Stimulated activated memory B cell treated with anti-CD40 and anti-IgM and Interleukin-4, amounts not matched to agents 10 μg/mL and 1 μg/mL and 100 μg/mL, for 72 hours (primary cell): ENCODE measurements at regions not wholly inside any gene's neighbourhood (a gene's known extent, or its start where the extent isn't known, plus 50 kb on each side); places are given as distances from the start of the nearest gene placed in this dataset.

ENCODE experiments used
- ATAC-seq: fragments of 150-1000 bp; cut with Tn5 transposase; 2 replicates; pipeline ENCODE4 v1.10.0; 2021
- H3K27ac Mint-ChIP-seq: one replicate; pipeline ENCODE4 v1.8.0; 2022; ENCODE audit warnings: mild to moderate bottlenecking, mixed read lengths
- H3K27me3 Mint-ChIP-seq: one replicate; pipeline ENCODE4 v1.8.0; 2022; ENCODE audit warnings: mixed read lengths
- H3K36me3 Mint-ChIP-seq: one replicate; pipeline ENCODE4 v1.8.0; 2022; ENCODE audit warnings: mixed read lengths
- H3K4me1 Mint-ChIP-seq: one replicate; pipeline ENCODE4 v1.8.0; 2022; ENCODE audit warnings: mixed read lengths
- H3K4me3 Mint-ChIP-seq: one replicate; pipeline ENCODE4 v1.8.0; 2022; ENCODE audit warnings: mild to moderate bottlenecking, moderate library complexity, mixed read lengths
- H3K9me3 Mint-ChIP-seq: one replicate; pipeline ENCODE4 v1.8.0; 2022; ENCODE audit warnings: mixed read lengths

DNA sequence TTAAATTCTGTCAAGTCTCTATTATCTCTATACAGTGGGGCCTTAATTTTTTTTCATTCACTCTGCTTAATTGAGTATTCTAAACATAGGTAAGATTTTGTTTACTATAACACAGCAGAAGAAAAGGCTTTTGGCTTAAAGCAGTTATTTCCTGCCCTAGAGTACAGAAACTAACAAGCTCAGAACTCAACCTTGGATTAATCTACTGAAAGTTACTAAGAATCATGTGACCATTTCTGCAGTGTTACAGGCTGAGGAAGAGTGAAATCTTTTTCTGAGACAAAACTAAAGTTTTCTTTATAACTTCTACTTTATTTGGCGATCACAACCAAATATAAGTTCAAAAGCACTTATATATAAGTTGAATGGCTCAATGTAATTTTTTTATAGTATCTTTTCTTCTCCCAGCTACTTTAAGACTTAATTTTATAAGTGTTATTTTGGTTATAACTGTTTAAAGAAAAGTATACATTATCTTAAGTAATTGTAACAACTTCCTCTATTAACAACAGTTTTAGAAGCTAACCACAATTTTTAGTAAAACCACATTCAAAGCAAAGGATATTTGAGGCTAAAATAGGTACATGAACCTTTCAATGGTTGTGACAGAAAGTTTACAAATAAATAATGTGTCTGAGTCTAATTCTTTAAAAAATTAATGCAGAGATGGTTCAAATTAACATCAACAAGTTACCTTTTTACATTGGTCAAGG lies 240.6 kb upstream of the NAALADL2 start:
- no peak for ATAC-seq
- Mint-ChIP-seq H3K36me3 (no peaks in the 10 kb centered on the region), H3K9me3 (no peaks in the 10 kb centered on the region), H3K4me3 (no peak overlapping the region), H3K4me1 (no peaks in the 10 kb centered on the region), H3K27me3 (no peaks in the 10 kb centered on the region), H3K27ac (no peak overlapping the region)

DNA sequence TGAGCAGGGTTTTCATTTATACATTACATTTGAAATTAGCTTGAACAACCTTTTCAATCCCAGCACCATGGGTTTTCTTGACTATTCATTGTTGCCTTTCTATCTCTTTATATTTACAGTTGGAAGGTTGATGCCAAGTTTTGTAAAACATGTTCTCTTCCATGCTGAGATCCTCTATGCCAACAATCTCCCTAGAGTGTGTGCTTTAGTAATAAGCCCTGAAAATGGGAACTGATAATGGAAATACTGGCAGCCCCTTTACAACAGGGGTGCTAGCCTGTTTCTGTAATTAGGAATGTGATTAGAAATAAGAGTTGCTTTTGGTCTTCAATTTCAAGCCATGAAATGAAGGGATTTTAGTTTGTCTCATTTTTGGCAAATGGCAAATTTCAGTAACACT lies 239.9 kb upstream of the NAALADL2 start:
- no peaks in the 10 kb centered on the region for H3K9me3 Mint-ChIP-seq
- no peak overlapping the region for H3K27ac Mint-ChIP-seq
- H3K27me3 Mint-ChIP-seq = no peaks in the 10 kb centered on the region
- no peak overlapping the region for H3K4me3 Mint-ChIP-seq
- ATAC-seq = no peak
- no peaks in the 10 kb centered on the region for H3K36me3 Mint-ChIP-seq
- no peaks in the 10 kb centered on the region for H3K4me1 Mint-ChIP-seq

DNA sequence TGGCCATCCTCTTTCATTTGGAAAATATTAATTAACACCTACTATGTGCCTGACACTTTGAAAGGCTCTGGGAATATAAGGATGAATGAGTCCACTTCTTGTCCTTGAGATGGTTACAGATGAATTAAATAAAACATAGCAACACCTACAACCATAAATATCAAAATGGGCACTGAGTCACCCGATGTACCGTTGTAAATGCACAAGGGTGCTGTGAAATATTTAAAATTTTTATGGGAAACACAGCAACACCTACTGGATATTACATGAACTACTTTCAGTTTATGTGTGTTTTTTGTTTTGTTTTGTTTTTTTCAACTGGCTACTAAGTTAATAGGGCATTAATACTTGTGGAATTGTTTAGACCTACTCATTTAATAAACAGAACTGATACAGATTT lies 239.0 kb upstream of the NAALADL2 start:
- Mint-ChIP-seq H3K27me3 (no peaks in the 10 kb centered on the region), H3K4me1 (no peaks in the 10 kb centered on the region), H3K4me3 (no peak overlapping the region), H3K27ac (no peak overlapping the region), H3K36me3 (no peaks in the 10 kb centered on the region), H3K9me3 (no peaks in the 10 kb centered on the region)
- no peak for ATAC-seq

DNA sequence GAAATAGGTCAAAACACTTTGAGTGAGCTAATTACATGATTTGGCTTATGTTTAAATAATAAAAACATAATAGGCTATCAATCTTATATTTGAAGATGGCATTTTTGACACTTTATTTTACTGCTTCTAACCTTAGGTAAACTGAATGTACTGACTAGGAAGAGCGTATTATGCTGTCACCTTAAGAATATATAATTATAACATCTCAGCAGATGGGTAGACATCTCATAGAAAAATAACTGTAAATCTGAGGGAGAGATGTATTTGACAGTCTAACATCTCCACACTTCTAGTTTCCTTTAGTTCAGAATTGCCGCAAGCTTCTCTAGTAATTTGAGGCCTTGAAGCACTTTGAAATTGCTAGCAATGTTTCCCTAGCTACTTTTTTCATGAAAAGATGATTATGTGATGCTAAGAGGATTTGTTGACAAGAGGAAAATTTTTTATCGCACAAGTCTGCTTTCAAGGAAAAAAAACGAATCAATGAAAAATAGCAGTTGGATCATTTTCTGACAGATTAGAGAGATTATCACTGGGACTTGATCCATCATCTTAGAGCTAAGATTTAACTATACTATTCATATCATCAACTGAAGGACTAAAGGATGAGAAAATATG lies 238.2 kb upstream of the NAALADL2 start:
- Mint-ChIP-seq H3K27me3 (no peaks in the 10 kb centered on the region), H3K36me3 (no peaks in the 10 kb centered on the region), H3K4me1 (no peaks in the 10 kb centered on the region), H3K27ac (no peak overlapping the region), H3K9me3 (no peaks in the 10 kb centered on the region), H3K4me3 (no peak overlapping the region)
- no peak for ATAC-seq

DNA sequence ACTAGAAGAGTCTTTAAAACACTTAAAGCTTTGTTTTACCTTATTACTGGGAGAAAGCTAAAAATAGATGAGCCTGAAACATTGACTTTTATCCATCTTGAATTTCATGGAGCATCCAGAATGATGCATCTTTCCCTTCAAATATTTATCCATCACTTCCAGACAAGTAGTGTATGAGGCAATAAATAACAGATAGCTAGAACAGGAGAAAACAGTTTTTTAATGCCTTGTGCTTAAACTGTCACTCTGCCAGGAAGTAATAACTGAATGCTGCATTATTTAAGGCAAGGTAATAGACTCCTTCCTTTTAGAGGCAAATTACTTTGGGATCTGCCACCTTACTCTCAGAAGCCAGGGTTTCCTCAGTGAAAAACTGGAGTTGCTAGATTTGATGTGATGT lies 225.8 kb upstream of the NAALADL2 start:
- no peak overlapping the region for H3K4me3 Mint-ChIP-seq
- H3K27ac Mint-ChIP-seq = no peak overlapping the region
- H3K9me3 Mint-ChIP-seq = peaks cover 6% of the 10 kb centered on the region
- ATAC-seq = no peak
- no peaks in the 10 kb centered on the region for H3K27me3 Mint-ChIP-seq
- H3K4me1 Mint-ChIP-seq = no peaks in the 10 kb centered on the region
- no peaks in the 10 kb centered on the region for H3K36me3 Mint-ChIP-seq

DNA sequence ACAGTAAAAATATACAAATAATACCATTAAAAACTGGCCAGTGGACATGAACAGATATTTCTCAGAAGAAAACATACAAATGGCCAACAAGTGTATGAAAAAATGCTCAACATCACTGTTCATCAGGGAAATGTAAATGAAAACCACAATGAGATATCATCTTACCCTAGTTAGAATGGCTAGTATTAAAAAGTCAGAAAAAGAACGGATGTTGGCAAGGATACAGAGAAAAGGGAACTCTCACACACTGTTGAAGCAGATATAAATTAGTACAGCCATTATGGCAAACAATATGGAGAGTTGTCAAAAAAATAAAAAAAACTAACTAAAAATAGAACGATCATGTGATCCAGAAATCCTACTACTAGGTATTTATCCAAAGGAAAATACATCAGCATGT lies 222.7 kb upstream of the NAALADL2 start:
- H3K9me3 Mint-ChIP-seq = peaks cover 6% of the 10 kb centered on the region
- ATAC-seq = no peak
- no peak overlapping the region for H3K4me3 Mint-ChIP-seq
- H3K27ac Mint-ChIP-seq = no peak overlapping the region
- no peaks in the 10 kb centered on the region for H3K27me3 Mint-ChIP-seq
- H3K4me1 Mint-ChIP-seq = no peaks in the 10 kb centered on the region
- no peaks in the 10 kb centered on the region for H3K36me3 Mint-ChIP-seq

DNA sequence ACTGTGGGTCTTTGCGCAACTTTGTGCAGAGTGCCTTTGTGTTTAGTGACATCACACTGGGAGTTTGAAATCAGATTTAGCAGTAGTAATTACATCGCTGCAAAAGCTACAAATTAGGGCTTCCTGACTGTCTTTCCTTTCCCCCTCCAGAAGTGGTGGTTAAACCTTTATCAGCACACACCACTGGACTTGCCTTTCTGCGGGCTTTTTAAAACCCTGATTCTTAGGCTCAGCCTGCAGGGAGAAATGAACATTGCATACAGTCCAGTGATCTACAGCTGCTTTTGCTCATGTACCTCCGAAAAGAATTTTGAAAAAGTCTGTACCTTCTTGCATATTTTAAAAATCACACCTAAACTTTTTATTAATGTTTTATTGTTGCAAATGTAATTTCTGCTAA lies 219.7 kb upstream of the NAALADL2 start:
- no peak for ATAC-seq
- Mint-ChIP-seq H3K4me1 (no peaks in the 10 kb centered on the region), H3K27ac (no peak overlapping the region), H3K27me3 (no peaks in the 10 kb centered on the region), H3K36me3 (no peaks in the 10 kb centered on the region), H3K9me3 (peaks cover 9% of the 10 kb centered on the region), H3K4me3 (no peak overlapping the region)

DNA sequence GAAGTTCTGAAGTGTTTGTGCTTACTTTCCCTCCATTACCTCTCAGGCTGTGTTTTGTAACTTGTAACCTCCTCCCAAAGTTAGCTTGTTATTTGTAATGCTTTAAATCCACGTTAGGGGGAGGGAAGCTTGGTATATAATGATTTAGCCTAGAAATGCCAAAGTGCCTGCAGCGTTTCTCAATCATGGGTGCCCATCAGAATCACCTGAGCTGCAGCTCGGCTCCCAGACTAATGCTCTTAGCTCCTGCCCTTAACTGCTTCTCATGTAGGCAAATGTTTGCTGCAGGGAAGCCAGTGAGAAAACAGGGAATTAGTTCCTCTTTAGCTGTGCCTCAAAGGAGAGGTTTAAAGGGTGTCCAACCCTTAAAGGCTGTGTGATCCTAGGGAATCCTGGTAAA lies 219.2 kb upstream of the NAALADL2 start:
- H3K27me3 Mint-ChIP-seq = no peaks in the 10 kb centered on the region
- H3K9me3 Mint-ChIP-seq = peaks cover 9% of the 10 kb centered on the region
- no peaks in the 10 kb centered on the region for H3K36me3 Mint-ChIP-seq
- H3K4me3 Mint-ChIP-seq = no peak overlapping the region
- no peak overlapping the region for H3K27ac Mint-ChIP-seq
- ATAC-seq = no peak
- no peaks in the 10 kb centered on the region for H3K4me1 Mint-ChIP-seq

DNA sequence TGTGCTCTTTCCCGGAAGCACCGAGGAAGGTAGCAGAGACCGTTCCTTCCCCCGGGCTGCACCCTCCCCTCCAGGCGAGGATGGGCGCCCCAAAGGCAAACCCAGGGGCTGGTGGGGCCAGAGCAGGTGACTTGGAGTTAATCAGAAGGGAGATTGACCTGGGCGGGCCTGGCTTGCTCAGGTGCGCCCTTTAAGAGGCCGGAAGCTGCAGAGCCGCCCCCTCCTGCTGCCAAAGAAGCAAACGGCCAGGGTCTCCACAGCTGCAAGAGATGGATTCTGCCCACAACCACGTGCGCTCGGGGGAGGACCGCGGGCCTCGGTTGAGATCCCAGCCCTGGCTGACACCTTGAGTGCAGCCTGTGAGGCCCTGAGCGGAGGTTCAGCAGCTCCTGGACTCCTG lies 218.2 kb upstream of the NAALADL2 start:
- Mint-ChIP-seq H3K9me3 (peaks cover 9% of the 10 kb centered on the region), H3K27me3 (no peaks in the 10 kb centered on the region), H3K4me3 (no peak overlapping the region), H3K27ac (no peak overlapping the region), H3K36me3 (no peaks in the 10 kb centered on the region), H3K4me1 (no peaks in the 10 kb centered on the region)
- no peak for ATAC-seq

DNA sequence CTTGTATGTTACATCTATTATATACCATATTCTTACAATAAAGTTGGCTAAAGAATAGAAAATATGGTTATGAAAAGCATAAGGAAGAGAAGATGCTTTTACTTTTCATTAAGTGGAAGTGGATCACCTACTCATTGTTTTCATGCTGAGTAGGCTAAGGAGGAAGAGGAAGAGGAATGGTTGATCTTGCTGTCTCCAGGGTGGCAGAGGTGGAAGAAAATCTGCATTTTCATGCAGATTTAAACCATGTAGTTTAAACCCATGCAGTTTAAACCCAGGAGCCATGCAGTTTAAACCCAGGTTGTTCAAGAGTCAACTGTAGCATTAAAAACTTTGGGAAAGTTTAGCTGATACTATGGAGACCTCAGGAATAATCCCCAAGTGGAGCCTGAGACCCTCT lies 214.8 kb upstream of the NAALADL2 start:
- H3K36me3 Mint-ChIP-seq = no peaks in the 10 kb centered on the region
- H3K4me1 Mint-ChIP-seq = no peaks in the 10 kb centered on the region
- H3K4me3 Mint-ChIP-seq = no peak overlapping the region
- no peak for ATAC-seq
- H3K27me3 Mint-ChIP-seq = no peaks in the 10 kb centered on the region
- peaks cover 2% of the 10 kb centered on the region for H3K9me3 Mint-ChIP-seq
- H3K27ac Mint-ChIP-seq = no peak overlapping the region

DNA sequence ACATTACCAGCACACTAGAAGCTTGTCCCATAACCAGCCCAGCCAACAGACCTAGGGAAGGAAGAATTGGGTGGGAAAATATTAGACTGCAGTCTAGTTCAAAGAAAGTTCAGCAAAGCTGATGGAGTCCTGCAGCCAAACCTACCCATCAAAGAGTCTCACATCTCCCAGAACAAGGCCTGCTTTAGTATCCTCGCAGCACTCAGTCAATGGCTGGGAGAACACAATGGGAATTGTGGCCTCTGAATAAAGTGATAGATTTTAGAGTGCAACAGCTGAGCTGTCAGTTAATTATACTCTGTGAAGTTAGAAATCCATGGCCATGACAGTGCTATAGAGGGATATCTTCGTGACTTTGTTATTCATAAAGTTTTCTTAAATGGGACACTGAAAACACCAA lies 207.2 kb upstream of the NAALADL2 start:
- H3K27ac Mint-ChIP-seq = no peak overlapping the region
- ATAC-seq = no peak

DNA sequence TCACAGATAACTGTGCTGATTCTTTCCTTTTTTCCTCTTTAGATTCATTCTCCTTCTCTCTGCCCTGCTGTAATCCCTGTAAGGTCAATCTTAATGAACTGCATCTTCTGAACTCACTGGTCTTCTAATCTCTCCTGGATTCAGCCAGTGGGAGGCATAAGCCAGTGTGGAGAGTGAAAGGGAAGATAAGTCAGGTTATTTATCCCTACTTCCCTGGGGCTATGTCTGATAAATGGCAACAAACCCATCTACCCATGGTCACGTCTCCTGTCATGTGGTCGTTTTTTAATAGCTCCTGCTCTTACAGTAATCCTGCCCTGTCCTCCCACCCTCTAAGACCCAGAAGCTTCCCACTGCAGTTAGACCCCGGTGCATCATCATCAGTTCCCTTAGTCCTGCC lies 199.6 kb upstream of the NAALADL2 start:
- Mint-ChIP-seq H3K4me1 (no peaks in the 10 kb centered on the region), H3K27me3 (no peaks in the 10 kb centered on the region), H3K4me3 (no peak overlapping the region), H3K36me3 (no peaks in the 10 kb centered on the region), H3K9me3 (peaks cover 5% of the 10 kb centered on the region), H3K27ac (no peak overlapping the region)
- no peak for ATAC-seq

More for the DNA sequence above, 207.2 kb upstream of the NAALADL2 start:
- Mint-ChIP-seq H3K36me3 (no peaks in the 10 kb centered on the region), H3K27me3 (no peaks in the 10 kb centered on the region), H3K4me1 (no peaks in the 10 kb centered on the region), H3K9me3 (no peaks in the 10 kb centered on the region), H3K4me3 (no peak overlapping the region)

DNA sequence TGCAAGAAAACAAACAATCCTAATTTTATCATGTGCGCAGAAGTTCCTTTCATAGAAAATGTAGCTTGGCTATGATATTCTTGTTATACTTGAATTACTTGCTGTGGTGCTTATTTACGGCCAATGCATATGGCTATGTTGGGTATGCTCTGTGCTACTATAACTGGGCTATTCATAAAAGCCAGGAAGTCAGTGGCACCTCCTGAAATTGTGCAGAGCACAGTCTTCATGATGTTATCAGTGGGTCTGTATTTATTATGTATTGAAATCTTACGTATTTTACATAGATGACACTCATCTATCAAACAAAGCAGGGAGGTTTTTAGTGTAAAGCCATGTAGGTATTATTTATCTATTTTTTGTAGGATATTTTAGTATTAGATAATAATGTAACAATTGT lies 196.5 kb upstream of the NAALADL2 start:
- Mint-ChIP-seq H3K4me1 (no peaks in the 10 kb centered on the region), H3K4me3 (no peak overlapping the region), H3K27me3 (no peaks in the 10 kb centered on the region), H3K27ac (no peak overlapping the region), H3K36me3 (no peaks in the 10 kb centered on the region), H3K9me3 (peaks cover 4% of the 10 kb centered on the region)
- ATAC-seq = no peak

DNA sequence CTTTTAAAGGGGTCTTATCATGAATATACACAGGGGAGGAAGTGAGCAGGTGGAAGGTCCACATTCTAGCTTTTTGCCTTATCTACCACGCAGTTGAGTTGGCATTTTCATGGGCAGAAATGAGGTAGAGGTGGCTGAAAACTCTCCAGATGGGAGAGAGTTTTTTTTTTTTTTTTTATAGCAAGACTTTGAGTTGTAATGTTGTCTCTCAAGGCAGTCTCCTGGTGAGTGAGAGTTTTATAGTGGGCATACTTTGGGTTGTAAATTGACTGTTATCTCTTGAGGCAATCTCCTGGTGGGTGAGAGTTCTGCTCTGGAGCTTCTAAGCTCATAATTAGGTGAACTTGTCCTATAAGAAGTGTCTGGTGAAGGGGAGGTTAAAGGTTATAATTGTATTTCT lies 191.7 kb upstream of the NAALADL2 start:
- H3K36me3 Mint-ChIP-seq = no peaks in the 10 kb centered on the region
- H3K9me3 Mint-ChIP-seq = no peaks in the 10 kb centered on the region
- no peaks in the 10 kb centered on the region for H3K27me3 Mint-ChIP-seq
- no peak overlapping the region for H3K27ac Mint-ChIP-seq
- H3K4me1 Mint-ChIP-seq = no peaks in the 10 kb centered on the region
- ATAC-seq = no peak
- H3K4me3 Mint-ChIP-seq = no peak overlapping the region

DNA sequence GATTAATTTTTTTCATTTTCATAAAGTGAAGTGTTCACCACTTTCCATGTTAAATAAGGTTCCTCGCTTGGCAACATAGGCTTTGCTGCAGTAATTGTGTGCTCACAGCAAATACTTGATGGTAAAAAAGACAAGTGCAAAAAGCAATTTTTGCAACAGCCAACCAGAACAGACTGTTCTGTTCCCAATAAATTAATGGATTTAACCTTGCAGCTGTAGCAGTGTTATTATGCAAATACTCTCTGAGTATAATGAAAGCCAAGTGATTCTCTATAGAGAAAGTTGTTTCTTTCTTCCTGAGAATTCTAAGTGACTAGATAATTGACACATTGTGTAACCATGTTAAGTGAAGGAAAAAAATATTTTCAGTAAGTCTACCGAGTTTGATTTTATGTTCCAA lies 183.7 kb upstream of the NAALADL2 start:
- ATAC-seq = no peak
- Mint-ChIP-seq H3K9me3 (peaks cover 3% of the 10 kb centered on the region), H3K27ac (no peak overlapping the region), H3K27me3 (no peaks in the 10 kb centered on the region), H3K4me1 (no peaks in the 10 kb centered on the region), H3K4me3 (no peak overlapping the region), H3K36me3 (no peaks in the 10 kb centered on the region)

DNA sequence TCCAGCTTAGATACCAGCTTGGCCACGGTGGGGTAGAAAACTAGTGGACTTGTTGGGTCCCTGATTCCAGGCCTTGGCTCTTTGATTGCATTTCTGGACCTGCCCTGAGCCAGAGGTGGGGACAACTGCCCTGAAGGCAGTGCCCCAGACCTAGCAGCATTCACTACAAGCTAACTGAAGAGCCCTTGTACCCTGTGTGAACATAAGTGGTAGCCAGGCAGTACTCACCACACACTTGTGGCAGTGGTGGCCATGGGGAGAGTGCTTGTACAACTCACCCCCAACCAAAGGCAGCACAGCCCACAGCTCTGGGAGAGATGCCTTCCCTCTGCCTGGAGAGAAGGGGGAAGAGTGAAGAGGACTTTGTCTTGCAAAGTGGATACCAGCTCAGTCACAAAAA lies 177.3 kb upstream of the NAALADL2 start:
- Mint-ChIP-seq H3K27ac (no peak overlapping the region), H3K9me3 (peaks cover 11% of the 10 kb centered on the region), H3K4me1 (no peaks in the 10 kb centered on the region), H3K36me3 (no peaks in the 10 kb centered on the region), H3K4me3 (no peak overlapping the region), H3K27me3 (no peaks in the 10 kb centered on the region)
- peak; percentile 54 for ATAC-seq
